Adrenal gland (tissue), 5 donors: ENCODE measurements at regions not wholly inside any gene's neighbourhood (a gene's known extent, or its start where the extent isn't known, plus 50 kb on each side); places are given as distances from the start of the nearest gene placed in this dataset.

ENCODE experiments used
- CTCF ChIP-seq, 6 experiments: fragments of 450-650 bp in 4 of 6; fragments of 200-600 bp in 2 of 6; sonication (generic) in 1 of 6; IDR thresholded peaks; 1 replicate in 5 of 6; 2 replicates in 1 of 6; pipeline versions ENCODE4 v1.5.1 to v1.8.0; 2016 to 2021; ENCODE audit warnings: antibody characterized with exemption in 6 of 6, mild to moderate bottlenecking in 2 of 6, moderate library complexity in 1 of 6
- POLR2A ChIP-seq, 2 donors: fragments of 450-650 bp; IDR thresholded peaks; one replicate each; pipeline ENCODE4 v1.6.1; 2017; ENCODE audit warnings: antibody characterized with exemption in 2 of 2, mild to moderate bottlenecking in 2 of 2, moderate library complexity in 1 of 2
- donor health status: DM: no; HTN: no; CAD: no.

GRCh38 chr2:100193291-100193710 is 50.9 kb upstream of the AFF3 start:
- TF ChIP-seq CTCF (IDR thresholded peaks at IDR 0.05): no peak
- TF ChIP-seq POLR2A (IDR thresholded peaks at IDR 0.05): no peak
